ENCODE measurements at regions not wholly inside any gene's neighbourhood (a gene's known extent, or its start where the extent isn't known, plus 50 kb on each side); places are given as distances from the start of the nearest gene placed in this dataset.

GRCh38 chr15:35197306-35197705, 112.2 kb upstream of the NANOGP8 start:
- TF ChIP-seq CTCF (conservative IDR thresholded peaks at IDR 0.05): no peak
- TF ChIP-seq ZFX (IDR thresholded peaks at IDR 0.05): no peak
